GM12865 (cell line): ENCODE measurements at regions not wholly inside any gene's neighbourhood (a gene's known extent, or its start where the extent isn't known, plus 50 kb on each side); places are given as distances from the start of the nearest gene placed in this dataset.
"Not testable (repeated sequence)": the region's sequence is repeated elsewhere in the genome, so short reads cannot be mapped to it uniquely, and the experiment has no call there.

Source experiments
- DNase-seq: peaks from one replicate; pipeline ENCODE4 v3.0.0; 2010; ENCODE audit warnings: low read depth
- H3K4me3 ChIP-seq: 2 replicates; pipeline ENCODE4 v1.5.1; 2011; ENCODE audit warnings: mild to moderate bottlenecking, low read depth, low read length, control low read depth
- CTCF ChIP-seq: IDR thresholded peaks from 2 replicates; pipeline ENCODE4 v1.5.1; 2011; ENCODE audit warnings: low read length, control low read depth, low read depth, inconsistent platforms; ENCODE audit not compliant: insufficient read depth; ENCODE audit errors: missing control alignments

GRCh38 chr12:131633610-131634009 lies 77.3 kb upstream of the SFSWAP start:
- not testable (repeated sequence) for DNase-seq, H3K4me3 ChIP-seq

GRCh38 chr12:131634037-131634436 lies 76.9 kb upstream of the SFSWAP start:
- no peak overlapping the region for H3K4me3 ChIP-seq
- no peak for DNase-seq
- TF ChIP-seq CTCF = no peak

GRCh38 chr12:131635012-131635411 lies 75.9 kb upstream of the SFSWAP start:
- not testable (repeated sequence) for DNase-seq, H3K4me3 ChIP-seq

GRCh38 chr12:131635491-131636122 lies 75.3 kb upstream of the SFSWAP start:
- no peak for DNase-seq

GRCh38 chr12:131636266-131636665 lies 74.6 kb upstream of the SFSWAP start:
- no peak for TF ChIP-seq CTCF
- no peak for DNase-seq
- H3K4me3 ChIP-seq = no peak overlapping the region

More at GRCh38 chr12:131635491-131636122, 75.3 kb upstream of the SFSWAP start:
- no peak overlapping the region for H3K4me3 ChIP-seq
- TF ChIP-seq CTCF = no peak

- no peak for DNase-seq
- no peak overlapping the region for H3K4me3 ChIP-seq
- TF ChIP-seq CTCF = no peak
Observed at GRCh38 chr12:131636940-131637750, 73.7 kb upstream of the SFSWAP start.

GRCh38 chr12:131637986-131638385 lies 72.9 kb upstream of the SFSWAP start:
- no peak for DNase-seq
- H3K4me3 ChIP-seq = no peak overlapping the region
- no peak for TF ChIP-seq CTCF

- no peak overlapping the region for H3K4me3 ChIP-seq
- DNase-seq = no peak
- TF ChIP-seq CTCF = no peak
Observed at GRCh38 chr12:131639270-131639940, 71.5 kb upstream of the SFSWAP start.
